T-cell (primary cell): ENCODE measurements at regions not wholly inside any gene's neighbourhood (a gene's known extent, or its start where the extent isn't known, plus 50 kb on each side); places are given as distances from the start of the nearest gene placed in this dataset.

Experiments
- ATAC-seq, 4 experiments: fragments of 200-7000 bp in 3 of 4; fragments of 150-1000 bp in 1 of 4; cut with Tn5 transposase; replicated peaks in 1 of 4; 1 replicate in 3 of 4; 2 replicates in 1 of 4; pipeline ENCODE4 v1.10.0; 2021; ENCODE audit warnings: moderate library complexity in 3 of 4, mild to moderate bottlenecking in 2 of 4, moderate number of reproducible peaks in 1 of 4
- CTCF ChIA-PET, 2 donors: fragments of 300-600 bp; sonication (Branson Sonifier 250); formaldehyde crosslinking; loops; one replicate each; lab custom pipeline; 2022; ENCODE audit warnings: antibody characterized with exemption in 2 of 2; lab: Charles Lee
- POLR2A ChIA-PET, 2 donors: fragments of 300-600 bp; sonication (Branson Sonifier 250); formaldehyde crosslinking; loops; one replicate each; lab custom pipeline; 2022; ENCODE audit warnings: antibody characterized with exemption in 2 of 2; lab: Charles Lee
- DNase-seq, 35 experiments: peaks; one replicate each; pipeline versions ENCODE4 v3.0.0 to v3.0.0-alpha.2; 2013 to 2023
- H3K27ac ChIP-seq: one replicate; pipeline ENCODE4 v1.5.1; 2013; ENCODE audit warnings: low read length
- H3K27me3 ChIP-seq, 2 experiments: replicated peaks in 1 of 2; 1 replicate in 1 of 2; 2 replicates in 1 of 2; pipeline versions ENCODE4 v1.6.1 to v1.7.0; 2013; ENCODE audit warnings: low read length in 1 of 2, mixed read lengths in 1 of 2; ENCODE audit not compliant: control insufficient read depth in 2 of 2, insufficient read depth in 2 of 2; ENCODE audit errors: extremely low read depth in 1 of 2
- H3K36me3 ChIP-seq, 2 donors: 1 replicate in 1 of 2; 2 replicates in 1 of 2; pipeline versions ENCODE4 v1.6.1 to v1.7.0; 2013; ENCODE audit warnings: low read length in 1 of 2; ENCODE audit not compliant: control insufficient read depth in 2 of 2, insufficient read depth in 1 of 2; ENCODE audit errors: extremely low read depth in 1 of 2
- H3K4me1 ChIP-seq, 2 experiments: 1 replicate in 1 of 2; 2 replicates in 1 of 2; pipeline versions ENCODE4 v1.6.1 to v1.7.0; 2013; ENCODE audit warnings: low read length in 2 of 2, mixed read lengths in 1 of 2; ENCODE audit not compliant: insufficient read depth in 2 of 2, control insufficient read depth in 1 of 2; ENCODE audit errors: extremely low read depth in 1 of 2
- H3K4me3 ChIP-seq, 2 donors: 1 replicate in 1 of 2; 2 replicates in 1 of 2; pipeline versions ENCODE4 v1.5.1 to v1.7.0; 2013; ENCODE audit warnings: mild to moderate bottlenecking in 2 of 2, low read length in 1 of 2, moderate library complexity in 1 of 2; ENCODE audit not compliant: control insufficient read depth in 1 of 2; ENCODE audit errors: extremely low read depth in 1 of 2
- H3K9me3 ChIP-seq: 2 replicates; pipeline ENCODE4 v1.7.0; 2013
- H3K27ac Mint-ChIP-seq, 2 donors: one replicate each; pipeline ENCODE4 v1.8.0; 2020 to 2021; ENCODE audit warnings: mild to moderate bottlenecking in 2 of 2, mixed read lengths in 2 of 2
- H3K27me3 Mint-ChIP-seq, 2 donors: one replicate each; pipeline ENCODE4 v1.8.0; 2021 to 2022; ENCODE audit warnings: mixed read lengths in 2 of 2
- H3K36me3 Mint-ChIP-seq: one replicate; pipeline ENCODE4 v1.8.0; 2021; ENCODE audit warnings: mixed read lengths
- H3K4me1 Mint-ChIP-seq, 3 donors: one replicate each; pipeline ENCODE4 v1.8.0; 2020 to 2022; ENCODE audit warnings: mixed read lengths in 3 of 3, mild to moderate bottlenecking in 1 of 3
- H3K4me3 Mint-ChIP-seq, 3 donors: one replicate each; pipeline ENCODE4 v1.8.0; 2020 to 2022; ENCODE audit warnings: mild to moderate bottlenecking in 3 of 3, mixed read lengths in 3 of 3, moderate library complexity in 3 of 3
- H3K9me3 Mint-ChIP-seq, 3 donors: one replicate each; pipeline ENCODE4 v1.8.0; 2020 to 2022; ENCODE audit warnings: mixed read lengths in 3 of 3
- WGBS: methylation state at CpG from one replicate; pipeline ENCODE4 v1.1.5; 2013; ENCODE audit warnings: missing lambda C conversion rate; ENCODE audit not compliant: insufficient coverage; 5-methylcytosine and 5-hydroxymethylcytosine counted together

GRCh38 chr2:75353131-75353530 is 153.8 kb upstream of the TACR1 start:
- Mint-ChIP-seq H3K4me1 (no peaks in the 10 kb centered on the region), H3K9me3 (peaks cover 0 to 7% (median 6%) of the 10 kb centered on the region in 3 donors), H3K27ac (no peak overlapping the region), H3K4me3 (no peak overlapping the region), H3K27me3 (peaks cover 0 to 8% of the 10 kb centered on the region in 2 donors), H3K36me3 (no peaks in the 10 kb centered on the region)
- no peaks in the 10 kb centered on the region for H3K4me1 ChIP-seq
- no peaks in the 10 kb centered on the region for H3K9me3 ChIP-seq
- H3K4me3 ChIP-seq = no peak overlapping the region
- ATAC-seq (no peak), DNase-seq (no peak)
- no peaks in the 10 kb centered on the region for H3K36me3 ChIP-seq
- H3K27ac ChIP-seq = no peak overlapping the region
- CTCF ChIA-PET = interaction anchor here in 1 of 2 donors (0.6 kb wide), 1 partner anchor 275 kb away, joined by 6 read pairs; no protein-coding TSS in a partner anchor
- POLR2A ChIA-PET = no interaction called here
- H3K27me3 ChIP-seq = no peaks in the 10 kb centered on the region

GRCh38 chr2:75348307-75348706 is 149.0 kb upstream of the TACR1 start:
- peaks cover 0 to 7% (median 6%) of the 10 kb centered on the region in 3 donors for H3K9me3 Mint-ChIP-seq
- Histone ChIP-seq H3K27ac (no peak overlapping the region), H3K4me1 (no peaks in the 10 kb centered on the region), H3K36me3 (peaks cover 0 to 3% of the 10 kb centered on the region in 2 donors), H3K9me3 (no peaks in the 10 kb centered on the region), H3K4me3 (no peak overlapping the region), H3K27me3 (no peaks in the 10 kb centered on the region)
- H3K27me3 Mint-ChIP-seq = peaks cover 0 to 7% of the 10 kb centered on the region in 2 donors
- H3K4me1 Mint-ChIP-seq = no peaks in the 10 kb centered on the region
- DNase-seq = no peak
- no peak overlapping the region for H3K4me3 Mint-ChIP-seq
- POLR2A ChIA-PET = no interaction called here
- H3K36me3 Mint-ChIP-seq = no peaks in the 10 kb centered on the region
- no peak for ATAC-seq
- CTCF ChIA-PET = no interaction called here
- no peak overlapping the region for H3K27ac Mint-ChIP-seq
- 100% methylated on average over 1 of the region's 1 CpG for WGBS

- Mint-ChIP-seq H3K27me3 (peaks cover 0 to 5% of the 10 kb centered on the region in 2 donors), H3K9me3 (no peaks in the 10 kb centered on the region), H3K4me3 (no peak overlapping the region), H3K36me3 (no peaks in the 10 kb centered on the region), H3K27ac (no peak overlapping the region), H3K4me1 (no peaks in the 10 kb centered on the region)
- ChIA-PET POLR2A (no interaction called here), CTCF (no interaction called here)
- Histone ChIP-seq H3K4me3 (no peak overlapping the region), H3K27me3 (no peaks in the 10 kb centered on the region), H3K4me1 (no peaks in the 10 kb centered on the region), H3K36me3 (peaks cover 0 to 3% of the 10 kb centered on the region in 2 donors), H3K9me3 (no peaks in the 10 kb centered on the region), H3K27ac (no peak overlapping the region)
- no CpG with 5 or more reads among the region's 1 CpG for WGBS
- DNase-seq (no peak), ATAC-seq (no peak)
These were observed 144.8 kb upstream of the TACR1 start for GRCh38 chr2:75344146-75344545.

DNA sequence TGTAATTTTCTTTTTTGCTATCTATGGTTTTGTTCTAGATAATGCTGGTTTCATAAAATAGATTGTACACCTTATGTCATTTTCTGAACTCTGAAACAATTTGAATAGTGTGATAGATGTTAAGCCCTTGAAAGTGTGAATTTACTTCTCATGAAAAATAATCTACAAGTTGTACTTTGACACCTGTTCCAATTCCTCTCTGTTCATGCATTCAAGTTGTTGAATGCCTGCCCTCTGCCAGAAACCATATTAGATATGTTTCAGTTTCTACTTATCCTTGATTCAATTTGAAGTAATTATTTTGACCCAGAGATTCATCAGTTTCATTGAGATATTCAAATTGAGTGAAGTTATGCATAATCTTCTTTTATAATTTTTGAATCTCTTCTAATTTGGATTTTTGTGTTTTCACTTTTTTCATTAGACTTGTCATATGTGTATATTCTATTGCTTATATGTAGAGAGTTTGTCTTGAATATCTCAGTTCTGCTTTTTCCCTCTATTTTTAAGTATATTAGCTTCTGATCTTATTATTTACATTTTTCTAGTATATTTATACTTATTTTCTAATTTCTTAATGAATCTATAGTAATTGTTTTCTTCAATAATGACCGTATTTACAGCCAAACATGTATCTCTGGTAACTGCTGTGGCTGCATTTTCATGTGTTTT is 143.3 kb upstream of the TACR1 start:
- H3K4me3 ChIP-seq = no peak overlapping the region
- H3K27ac Mint-ChIP-seq = no peak overlapping the region
- H3K9me3 Mint-ChIP-seq = no peaks in the 10 kb centered on the region
- WGBS = no CpG with 5 or more reads among the region's 1 CpG
- H3K4me1 Mint-ChIP-seq = no peaks in the 10 kb centered on the region
- H3K36me3 ChIP-seq = peaks cover 0 to 6% of the 10 kb centered on the region in 2 donors
- H3K36me3 Mint-ChIP-seq = no peaks in the 10 kb centered on the region
- no peaks in the 10 kb centered on the region for H3K4me1 ChIP-seq
- no peaks in the 10 kb centered on the region for H3K27me3 ChIP-seq
- no peak overlapping the region for H3K27ac ChIP-seq
- no peaks in the 10 kb centered on the region for H3K9me3 ChIP-seq
- ChIA-PET POLR2A (no interaction called here), CTCF (no interaction called here)
- H3K27me3 Mint-ChIP-seq = peaks cover 0 to 5% of the 10 kb centered on the region in 2 donors
- no peak overlapping the region for H3K4me3 Mint-ChIP-seq
- DNase-seq = no peak
- ATAC-seq = no peak

DNA sequence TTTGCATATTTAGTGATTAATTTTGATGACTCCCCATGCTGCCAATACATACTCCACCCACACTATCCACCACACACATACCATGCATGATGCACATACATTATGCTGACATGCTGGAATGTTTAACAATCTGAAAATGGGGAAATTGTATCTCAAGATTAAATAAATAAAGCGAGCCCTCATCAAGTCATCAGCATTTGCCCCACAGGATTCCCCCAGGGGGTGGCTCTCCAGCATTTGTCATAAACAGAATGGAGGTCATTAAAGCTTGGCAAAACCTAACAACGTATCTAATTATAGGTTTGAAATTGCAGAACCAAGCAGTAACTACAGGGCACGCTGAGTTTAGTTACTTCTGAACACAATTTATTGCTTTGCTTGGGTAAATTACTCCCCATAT is 141.2 kb upstream of the TACR1 start:
- H3K27ac Mint-ChIP-seq = no peak overlapping the region
- Histone ChIP-seq H3K4me1 (no peaks in the 10 kb centered on the region), H3K4me3 (no peak overlapping the region), H3K36me3 (peaks cover 0 to 3% of the 10 kb centered on the region in 2 donors), H3K9me3 (no peaks in the 10 kb centered on the region), H3K27me3 (no peaks in the 10 kb centered on the region), H3K27ac (no peak overlapping the region)
- ChIA-PET CTCF (no interaction called here), POLR2A (no interaction called here)
- DNase-seq = no peak
- H3K36me3 Mint-ChIP-seq = no peaks in the 10 kb centered on the region
- H3K9me3 Mint-ChIP-seq = no peaks in the 10 kb centered on the region
- ATAC-seq = no peak
- H3K4me1 Mint-ChIP-seq = no peaks in the 10 kb centered on the region
- H3K27me3 Mint-ChIP-seq = no peaks in the 10 kb centered on the region
- WGBS = 80% methylated on average over 1 of the region's 3 CpGs
- H3K4me3 Mint-ChIP-seq = no peak overlapping the region

- Histone ChIP-seq H3K4me1 (no peaks in the 10 kb centered on the region), H3K27me3 (no peaks in the 10 kb centered on the region), H3K4me3 (no peak overlapping the region), H3K27ac (no peak overlapping the region), H3K36me3 (peaks cover 0 to 3% of the 10 kb centered on the region in 2 donors), H3K9me3 (no peaks in the 10 kb centered on the region)
- no peaks in the 10 kb centered on the region for H3K27me3 Mint-ChIP-seq
- no peaks in the 10 kb centered on the region for H3K9me3 Mint-ChIP-seq
- DNase-seq = no peak
- H3K4me1 Mint-ChIP-seq = no peaks in the 10 kb centered on the region
- CTCF ChIA-PET = no interaction called here
- ATAC-seq = no peak
- WGBS = no CpG with 5 or more reads among the region's 5 CpGs
- POLR2A ChIA-PET = no interaction called here
- no peaks in the 10 kb centered on the region for H3K36me3 Mint-ChIP-seq
- no peak overlapping the region for H3K27ac Mint-ChIP-seq
- H3K4me3 Mint-ChIP-seq = no peak overlapping the region
These were observed 139.1 kb upstream of the TACR1 start for GRCh38 chr2:75338461-75338860.

DNA sequence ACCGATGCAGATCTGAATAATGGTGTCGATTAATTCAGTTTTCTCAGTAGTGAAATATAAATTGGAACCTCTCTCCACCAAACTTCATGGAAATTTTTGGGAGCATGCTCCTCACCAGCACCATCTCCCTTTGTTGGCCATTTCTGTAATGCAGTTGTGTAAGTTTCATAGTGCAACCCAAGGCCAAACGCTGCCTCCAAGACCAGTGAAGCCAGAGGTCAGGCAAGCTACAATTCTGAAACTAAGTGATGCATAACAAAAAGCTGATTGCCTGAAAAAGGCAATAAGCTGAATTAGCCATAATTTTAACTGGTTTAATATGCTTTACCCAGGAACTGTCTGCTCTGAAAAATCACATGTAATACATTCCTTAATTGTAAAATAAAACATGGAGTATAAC is 138.3 kb upstream of the TACR1 start:
- DNase-seq = no peak
- no peak overlapping the region for H3K4me3 Mint-ChIP-seq
- WGBS = 60% methylated on average over 1 of the region's 3 CpGs

More for the DNA sequence above, 138.3 kb upstream of the TACR1 start:
- no peak overlapping the region for H3K27ac Mint-ChIP-seq
- Histone ChIP-seq H3K27ac (no peak overlapping the region), H3K27me3 (peaks cover 0 to 3% of the 10 kb centered on the region in 2 experiments), H3K9me3 (no peaks in the 10 kb centered on the region), H3K36me3 (peaks cover 0 to 3% of the 10 kb centered on the region in 2 donors), H3K4me3 (no peak overlapping the region), H3K4me1 (no peaks in the 10 kb centered on the region)
- H3K36me3 Mint-ChIP-seq = no peaks in the 10 kb centered on the region
- ChIA-PET CTCF (no interaction called here), POLR2A (no interaction called here)
- H3K4me1 Mint-ChIP-seq = no peaks in the 10 kb centered on the region
- no peaks in the 10 kb centered on the region for H3K27me3 Mint-ChIP-seq
- H3K9me3 Mint-ChIP-seq = no peaks in the 10 kb centered on the region
- ATAC-seq = no peak
